Liver (tissue), 8 donors: ENCODE measurements at regions not wholly inside any gene's neighbourhood (a gene's known extent, or its start where the extent isn't known, plus 50 kb on each side); places are given as distances from the start of the nearest gene placed in this dataset.

Source experiments
- DNase-seq: peaks from one replicate; pipeline ENCODE4 v3.0.0-alpha.2; 2017; ENCODE audit warnings: low spot score
- H3K27ac ChIP-seq, 2 donors: one replicate each; pipeline ENCODE4 v1.7.0; 2013; ENCODE audit warnings: inconsistent platforms in 2 of 2, low read length in 2 of 2, control low read depth in 1 of 2, low read depth in 1 of 2, mild to moderate bottlenecking in 1 of 2
- H3K27me3 ChIP-seq, 4 donors: one replicate each; pipeline versions ENCODE4 v1.6.1 to v1.7.0; 2013; ENCODE audit warnings: low read length in 3 of 4, inconsistent platforms in 1 of 4, mild to moderate bottlenecking in 1 of 4, moderate library complexity in 1 of 4; ENCODE audit not compliant: control insufficient read depth in 4 of 4, insufficient read depth in 4 of 4
- H3K36me3 ChIP-seq, 4 donors: one replicate each; pipeline versions ENCODE4 v1.6.1 to v1.7.0; 2013; ENCODE audit warnings: low read length in 3 of 4, mild to moderate bottlenecking in 3 of 4, low read depth in 1 of 4, moderate library complexity in 1 of 4; ENCODE audit not compliant: control insufficient read depth in 4 of 4, insufficient read depth in 3 of 4
- H3K4me1 ChIP-seq, 4 donors: one replicate each; pipeline versions ENCODE4 v1.6.1 to v1.7.0; 2013; ENCODE audit warnings: low read length in 3 of 4, mild to moderate bottlenecking in 3 of 4, moderate library complexity in 1 of 4; ENCODE audit not compliant: control insufficient read depth in 4 of 4, insufficient read depth in 4 of 4
- H3K4me3 ChIP-seq, 3 donors: one replicate each; pipeline versions ENCODE4 v1.6.1 to v1.7.0; 2013; ENCODE audit warnings: low read length in 3 of 3, control low read depth in 1 of 3, low read depth in 1 of 3, mild to moderate bottlenecking in 1 of 3
- H3K9ac ChIP-seq, 2 donors: one replicate each; pipeline ENCODE4 v1.7.0; 2013; ENCODE audit warnings: low read length in 2 of 2, mild to moderate bottlenecking in 2 of 2, moderate library complexity in 2 of 2, control low read depth in 1 of 2, low read depth in 1 of 2
- H3K9me3 ChIP-seq, 4 donors: one replicate each; pipeline versions ENCODE4 v1.6.1 to v1.7.0; 2013; ENCODE audit warnings: low read length in 3 of 4; ENCODE audit not compliant: control insufficient read depth in 4 of 4
- ATF3 ChIP-seq: IDR thresholded peaks from 2 replicates; pipeline ENCODE4 v1.6.1; 2016; ENCODE audit warnings: antibody characterized with exemption
- CTCF ChIP-seq: fragments of 150-350 bp; IDR thresholded peaks from 2 replicates; pipeline ENCODE4 v1.5.1; 2017; ENCODE audit warnings: improper control_type of control experiment, low read depth, low read length; ENCODE audit not compliant: missing input control
- EGR1 ChIP-seq, 2 donors: IDR thresholded peaks; 2 replicates each; pipeline ENCODE4 v1.6.1; 2016 to 2018; ENCODE audit warnings: antibody characterized with exemption in 2 of 2, low read depth in 2 of 2
- FOXA1 ChIP-seq: IDR thresholded peaks from 2 replicates; pipeline ENCODE4 v1.6.1; 2016; ENCODE audit warnings: antibody characterized with exemption
- FOXA2 ChIP-seq: IDR thresholded peaks from 2 replicates; pipeline ENCODE4 v1.6.1; 2016; ENCODE audit warnings: antibody characterized with exemption
- HNF4A ChIP-seq, 2 donors: conservative IDR thresholded peaks; 2 replicates each; pipeline ENCODE4 v1.6.1; 2016; ENCODE audit warnings: antibody characterized with exemption in 2 of 2, mild to moderate bottlenecking in 2 of 2
- HNF4G ChIP-seq: IDR thresholded peaks from 2 replicates; pipeline ENCODE4 v1.6.1; 2016; ENCODE audit warnings: antibody characterized with exemption
- JUND ChIP-seq, 2 donors: IDR thresholded peaks; 2 replicates each; pipeline ENCODE4 v1.6.1; 2016; ENCODE audit warnings: antibody characterized with exemption in 2 of 2
- MAX ChIP-seq: IDR thresholded peaks from 2 replicates; pipeline ENCODE4 v1.6.1; 2016; ENCODE audit warnings: antibody characterized with exemption
- NR2F2 ChIP-seq: IDR thresholded peaks from 2 replicates; pipeline ENCODE4 v1.6.1; 2016; ENCODE audit warnings: antibody characterized with exemption
- RAD21 ChIP-seq, 2 donors: IDR thresholded peaks; 2 replicates each; pipeline ENCODE4 v1.6.1; 2016; ENCODE audit warnings: antibody characterized with exemption in 2 of 2, mild to moderate bottlenecking in 2 of 2
- REST ChIP-seq: IDR thresholded peaks from 2 replicates; pipeline ENCODE4 v1.6.1; 2016; ENCODE audit warnings: antibody characterized with exemption, mild to moderate bottlenecking
- SP1 ChIP-seq: IDR thresholded peaks from 2 replicates; pipeline ENCODE4 v1.6.1; 2018; ENCODE audit warnings: antibody characterized with exemption, mild to moderate bottlenecking
- TAF1 ChIP-seq: conservative IDR thresholded peaks from 2 replicates; pipeline ENCODE4 v1.6.1; 2016; ENCODE audit warnings: antibody characterized with exemption, mild to moderate bottlenecking
- YY1 ChIP-seq: IDR thresholded peaks from 2 replicates; pipeline ENCODE4 v1.6.1; 2016; ENCODE audit warnings: antibody characterized with exemption, mild to moderate bottlenecking
- ZBTB33 ChIP-seq: IDR thresholded peaks from 2 replicates; pipeline ENCODE4 v1.6.1; 2016; ENCODE audit warnings: antibody characterized with exemption
- WGBS: extraction: QIAGEN DNeasy Blood & Tissue Kit; methylation state at CpG from one replicate; pipeline ENCODE4 v1.1.7; 2013; 5-methylcytosine and 5-hydroxymethylcytosine counted together
- donor health status: healthy.
- donor health status: healthy.
- donor health status: healthy.
- donor health status: healthy.
- donor health status: healthy.

- peaks cover 0 to 23% (median 14%) of the 10 kb centered on the region in 4 donors for H3K36me3 ChIP-seq
- H3K4me1 ChIP-seq: peaks cover 0 to 5% (median 4%) of the 10 kb centered on the region in 4 donors
- DNase-seq: no peak
- no peak overlapping the region for H3K9ac ChIP-seq
- H3K27ac ChIP-seq: no peak overlapping the region
- H3K4me3 ChIP-seq: no peak overlapping the region
- WGBS: 88% methylated on average over 3 of the region's 3 CpGs
- H3K27me3 ChIP-seq: no peaks in the 10 kb centered on the region
- TF ChIP-seq TAF1: no peak
- no peak for TF ChIP-seq HNF4G
- TF ChIP-seq JUND (IDR thresholded peaks at IDR 0.05): no peak
- no peak for TF ChIP-seq MAX
- no peak for TF ChIP-seq FOXA1
- TF ChIP-seq HNF4A (conservative IDR thresholded peaks at IDR 0.05): no peak
- TF ChIP-seq REST: no peak
- TF ChIP-seq RAD21 (IDR thresholded peaks at IDR 0.05): no peak
- no peak for TF ChIP-seq EGR1 (IDR thresholded peaks at IDR 0.05; ENCODE audit: low read depth in 2 of 2)
- TF ChIP-seq FOXA2: no peak
- TF ChIP-seq YY1: no peak
- no peak for TF ChIP-seq ZBTB33
- TF ChIP-seq NR2F2: no peak
- TF ChIP-seq ATF3: no peak
- TF ChIP-seq CTCF: no peak
- TF ChIP-seq SP1: no peak
- H3K9me3 ChIP-seq: no peaks in the 10 kb centered on the region
Observed at GRCh38 chr1:65056866-65057265, 90.5 kb upstream of the JAK1 start.

GRCh38 chr1:65059930-65060538, 88.0 kb upstream of the AK4 start:
- Histone ChIP-seq H3K4me1 (peaks cover 2 to 20% (median 17%) of the 10 kb centered on the region in 4 donors), H3K36me3 (peaks cover 0 to 17% (median 14%) of the 10 kb centered on the region in 4 donors), H3K4me3 (no peak overlapping the region), H3K9me3 (no peaks in the 10 kb centered on the region), H3K9ac (no peak overlapping the region), H3K27me3 (no peaks in the 10 kb centered on the region), H3K27ac (peak overlapping the region in 1 of 2 donors; percentile 38)
- no peak for DNase-seq
- peak; percentile 85 for TF ChIP-seq CTCF
- peak; percentile 86 to 88 for TF ChIP-seq RAD21 (IDR thresholded peaks at IDR 0.05)
- no peak for TF ChIP-seq HNF4A (conservative IDR thresholded peaks at IDR 0.05)
- 17% methylated on average over 7 of the region's 7 CpGs for WGBS
